ENCODE measurements at regions not wholly inside any gene's neighbourhood (a gene's known extent, or its start where the extent isn't known, plus 50 kb on each side); places are given as distances from the start of the nearest gene placed in this dataset.

DNA sequence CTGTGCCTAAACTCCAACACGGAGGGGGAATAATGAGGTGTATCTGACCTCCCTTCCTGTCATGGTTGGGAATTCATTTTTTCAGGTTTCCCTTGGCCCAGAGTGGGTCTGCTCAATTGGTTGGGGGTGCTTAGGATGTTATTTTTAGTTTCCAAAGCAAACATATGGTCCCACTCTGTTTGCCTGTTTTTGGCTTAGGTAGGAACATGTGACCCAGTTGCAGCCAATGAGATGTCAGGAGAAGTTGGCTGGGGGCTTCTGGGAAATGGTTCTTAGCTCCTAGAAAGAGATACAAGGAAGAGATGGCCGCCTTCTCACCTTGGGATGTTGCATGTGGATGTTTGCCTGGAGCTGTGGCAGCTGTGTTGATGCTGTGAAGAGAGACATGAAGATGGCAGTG is 147.9 kb upstream of the RFLNA start:
- BruUV-seq (replicated peaks): no TSS peak
- Histone ChIP-seq H2AFZ (ENCODE audit: low read depth, low read length) (peak overlapping the region; percentile 28; the same call in 1 of the 2 replicates), H3K9ac (ENCODE audit: insufficient read depth in 1 of 2, low read depth in 2 of 2, low read length in 2 of 2) (no peak overlapping the region), H3K9me3 (replicated peaks; ENCODE audit: control insufficient read depth, insufficient read depth, low read depth, low read length) (peaks cover 7% of the 10 kb centered on the region), H3K27ac (ENCODE audit: extremely low read depth, low read depth, low read length) (no peak overlapping the region), H3K4me1 (replicated peaks in 1 of 2; ENCODE audit: control insufficient read depth in 2 of 2, insufficient read depth in 2 of 2, low read length in 2 of 2) (no peaks in the 10 kb centered on the region; a peak in 1 of 5 replicates), H3K79me2 (ENCODE audit: control insufficient read depth, insufficient read depth, low read length) (no peaks in the 10 kb centered on the region), H3K9me1 (ENCODE audit: control insufficient read depth, insufficient read depth, low read length) (no peaks in the 10 kb centered on the region), H3K4me3 (no peak overlapping the region), H4K20me1 (replicated peaks; ENCODE audit: control insufficient read depth, insufficient read depth, low read length) (no peaks in the 10 kb centered on the region), H3K4me2 (ENCODE audit: insufficient read depth, low read length) (no peak overlapping the region), H3K36me3 (ENCODE audit: control insufficient read depth, insufficient read depth, low read length) (no peaks in the 10 kb centered on the region), H3K27me3 (ENCODE audit: control insufficient read depth in 2 of 2, insufficient read depth in 2 of 2, low read length in 2 of 2) (peaks cover 11 to 41% of the 10 kb centered on the region in 2 experiments; a peak in 4 of 5 replicates)
- ChIA-PET POLR2A (no interaction called here), CTCF (ENCODE audit: low intra/inter-chr PET ratio) (no interaction called here)
- TF ChIP-seq ZNF589 (CRISPR knock-in tag; IDR thresholded peaks at IDR 0.05; ENCODE audit: low read depth): no peak
- no peak for TF ChIP-seq FOXM1 (IDR thresholded peaks at IDR 0.05; ENCODE audit: low read depth)
- no peak for TF ChIP-seq FOXM1 (CRISPR knock-in tag; IDR thresholded peaks at IDR 0.05; ENCODE audit: low read depth)
- no peak for TF ChIP-seq ZNF699 (CRISPR knock-in tag; IDR thresholded peaks at IDR 0.05; ENCODE audit: insufficient replicate concordance)
- peak; percentile 47; the same call in 1 of the 2 replicates for TF ChIP-seq RAD51 (IDR thresholded peaks at IDR 0.05; ENCODE audit: borderline replicate concordance, low read depth)
- TF ChIP-seq PHF20 (IDR thresholded peaks at IDR 0.05; ENCODE audit: partially characterized antibody): no peak
- TF ChIP-seq MAFK (IDR thresholded peaks at IDR 0.05; ENCODE audit: low read length): no peak
- TF ChIP-seq, protein P1, sequence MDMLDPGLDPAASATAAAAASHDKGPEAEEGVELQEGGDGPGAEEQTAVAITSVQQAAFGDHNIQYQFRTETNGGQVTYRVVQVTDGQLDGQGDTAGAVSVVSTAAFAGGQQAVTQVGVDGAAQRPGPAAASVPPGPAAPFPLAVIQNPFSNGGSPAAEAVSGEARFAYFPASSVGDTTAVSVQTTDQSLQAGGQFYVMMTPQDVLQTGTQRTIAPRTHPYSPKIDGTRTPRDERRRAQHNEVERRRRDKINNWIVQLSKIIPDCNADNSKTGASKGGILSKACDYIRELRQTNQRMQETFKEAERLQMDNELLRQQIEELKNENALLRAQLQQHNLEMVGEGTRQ (CRISPR knock-in tag; IDR thresholded peaks at IDR 0.05): peak; percentile 66
- no peak for TF ChIP-seq JUN (IDR thresholded peaks at IDR 0.05; ENCODE audit: borderline replicate concordance, low read depth, low read length)
- no peak for TF ChIP-seq JUN (CRISPR knock-in tag; IDR thresholded peaks at IDR 0.05; ENCODE audit: borderline replicate concordance)
- TF ChIP-seq JUNB (CRISPR knock-in tag; conservative IDR thresholded peaks at IDR 0.05): no peak
- TF ChIP-seq, protein P2, sequence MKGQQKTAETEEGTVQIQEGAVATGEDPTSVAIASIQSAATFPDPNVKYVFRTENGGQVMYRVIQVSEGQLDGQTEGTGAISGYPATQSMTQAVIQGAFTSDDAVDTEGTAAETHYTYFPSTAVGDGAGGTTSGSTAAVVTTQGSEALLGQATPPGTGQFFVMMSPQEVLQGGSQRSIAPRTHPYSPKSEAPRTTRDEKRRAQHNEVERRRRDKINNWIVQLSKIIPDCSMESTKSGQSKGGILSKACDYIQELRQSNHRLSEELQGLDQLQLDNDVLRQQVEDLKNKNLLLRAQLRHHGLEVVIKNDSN (CRISPR knock-in tag; IDR thresholded peaks at IDR 0.05): peak; percentile 35; the same call in 1 of the 2 replicates
- TF ChIP-seq TRIM28 (IDR thresholded peaks at IDR 0.05): no peak
- TF ChIP-seq, protein P3, sequence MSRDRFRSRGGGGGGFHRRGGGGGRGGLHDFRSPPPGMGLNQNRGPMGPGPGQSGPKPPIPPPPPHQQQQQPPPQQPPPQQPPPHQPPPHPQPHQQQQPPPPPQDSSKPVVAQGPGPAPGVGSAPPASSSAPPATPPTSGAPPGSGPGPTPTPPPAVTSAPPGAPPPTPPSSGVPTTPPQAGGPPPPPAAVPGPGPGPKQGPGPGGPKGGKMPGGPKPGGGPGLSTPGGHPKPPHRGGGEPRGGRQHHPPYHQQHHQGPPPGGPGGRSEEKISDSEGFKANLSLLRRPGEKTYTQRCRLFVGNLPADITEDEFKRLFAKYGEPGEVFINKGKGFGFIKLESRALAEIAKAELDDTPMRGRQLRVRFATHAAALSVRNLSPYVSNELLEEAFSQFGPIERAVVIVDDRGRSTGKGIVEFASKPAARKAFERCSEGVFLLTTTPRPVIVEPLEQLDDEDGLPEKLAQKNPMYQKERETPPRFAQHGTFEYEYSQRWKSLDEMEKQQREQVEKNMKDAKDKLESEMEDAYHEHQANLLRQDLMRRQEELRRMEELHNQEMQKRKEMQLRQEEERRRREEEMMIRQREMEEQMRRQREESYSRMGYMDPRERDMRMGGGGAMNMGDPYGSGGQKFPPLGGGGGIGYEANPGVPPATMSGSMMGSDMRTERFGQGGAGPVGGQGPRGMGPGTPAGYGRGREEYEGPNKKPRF (IDR thresholded peaks at IDR 0.05; ENCODE audit: low read depth, low read length): no peak
- in situ Hi-C loops (cut with MboI) (no loop called here), intact Hi-C loops (cut with micrococcal nuclease) (no loop called here)
- ATAC-seq (no peak), DNase-seq (ENCODE audit: extremely low read depth in 1 of 4, low spot score in 3 of 4) (no peak), FAIRE-seq (no peak)
- 5% methylated on average over 2 of the region's 2 CpGs for WGBS (ENCODE audit: insufficient coverage, low coverage, missing lambda C conversion rate)
